ENCODE measurements at regions not wholly inside any gene's neighbourhood (a gene's known extent, or its start where the extent isn't known, plus 50 kb on each side); places are given as distances from the start of the nearest gene placed in this dataset.
"Not testable (repeated sequence)": the region's sequence is repeated elsewhere in the genome, so short reads cannot be mapped to it uniquely, and the experiment has no call there.

DNA sequence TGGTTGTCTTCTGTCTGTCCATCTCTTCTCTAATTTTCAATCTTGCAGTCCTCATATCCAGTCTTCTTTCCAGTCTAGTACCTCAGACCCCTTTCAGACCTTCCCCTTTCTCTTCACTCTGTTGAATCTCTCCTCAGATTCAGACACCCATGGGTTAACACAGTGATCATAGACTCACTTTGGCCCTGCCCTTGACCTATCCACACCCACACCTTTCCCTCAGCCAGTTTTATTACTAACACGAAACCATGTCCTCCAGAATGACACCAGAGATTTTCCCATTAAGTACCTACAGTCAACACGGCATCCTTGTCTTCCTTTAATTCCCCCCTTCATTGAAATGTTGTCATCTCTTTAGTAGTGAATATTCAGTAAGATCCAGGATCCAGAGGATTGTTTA is 74.5 kb upstream of the UBE2E2 start:
- Histone ChIP-seq H3K36me3 (ENCODE audit: insufficient read depth, low read depth, low read length) (no peaks in the 10 kb centered on the region), H3K9ac (ENCODE audit: low read depth, low read length) (no peak overlapping the region), H3K27ac (ENCODE audit: low read length) (no peak overlapping the region), H3K4me1 (ENCODE audit: insufficient read depth, low read length) (no peaks in the 10 kb centered on the region), H3K27me3 (ENCODE audit: insufficient read depth, low read length) (no peaks in the 10 kb centered on the region), H3K9me3 (ENCODE audit: insufficient read depth, low read depth, low read length) (no peaks in the 10 kb centered on the region), H3K4me3 (ENCODE audit: low read length) (no peak overlapping the region)

GRCh38 chr3:23129117-23129516 is 74.0 kb upstream of the UBE2E2 start:
- no peak overlapping the region for H3K27ac ChIP-seq (ENCODE audit: low read length)
- no peaks in the 10 kb centered on the region for H3K36me3 ChIP-seq (ENCODE audit: insufficient read depth, low read depth, low read length)
- no peak overlapping the region for H3K4me3 ChIP-seq (ENCODE audit: low read length)
- H3K4me1 ChIP-seq (ENCODE audit: insufficient read depth, low read length), result no peaks in the 10 kb centered on the region
- no peaks in the 10 kb centered on the region for H3K27me3 ChIP-seq (ENCODE audit: insufficient read depth, low read length)
- H3K9me3 ChIP-seq (ENCODE audit: insufficient read depth, low read depth, low read length), result no peaks in the 10 kb centered on the region
- no peak overlapping the region for H3K9ac ChIP-seq (ENCODE audit: low read depth, low read length)

GRCh38 chr3:23129817-23130216 is 73.3 kb upstream of the UBE2E2 start:
- no peaks in the 10 kb centered on the region for H3K4me1 ChIP-seq (ENCODE audit: insufficient read depth, low read length)
- no peak overlapping the region for H3K9ac ChIP-seq (ENCODE audit: low read depth, low read length)
- H3K4me3 ChIP-seq (ENCODE audit: low read length), result no peak overlapping the region
- no peak overlapping the region for H3K27ac ChIP-seq (ENCODE audit: low read length)
- H3K9me3 ChIP-seq (ENCODE audit: insufficient read depth, low read depth, low read length), result no peaks in the 10 kb centered on the region
- no peaks in the 10 kb centered on the region for H3K27me3 ChIP-seq (ENCODE audit: insufficient read depth, low read length)
- no peaks in the 10 kb centered on the region for H3K36me3 ChIP-seq (ENCODE audit: insufficient read depth, low read depth, low read length)

- Histone ChIP-seq H3K27ac (ENCODE audit: low read length) (no peak overlapping the region), H3K36me3 (ENCODE audit: insufficient read depth, low read depth, low read length) (no peaks in the 10 kb centered on the region), H3K9me3 (ENCODE audit: insufficient read depth, low read depth, low read length) (no peaks in the 10 kb centered on the region), H3K4me3 (ENCODE audit: low read length) (no peak overlapping the region), H3K27me3 (ENCODE audit: insufficient read depth, low read length) (no peaks in the 10 kb centered on the region), H3K4me1 (ENCODE audit: insufficient read depth, low read length) (no peaks in the 10 kb centered on the region), H3K9ac (ENCODE audit: low read depth, low read length) (no peak overlapping the region)
These were observed 72.7 kb upstream of the UBE2E2 start for GRCh38 chr3:23130406-23130805.

DNA sequence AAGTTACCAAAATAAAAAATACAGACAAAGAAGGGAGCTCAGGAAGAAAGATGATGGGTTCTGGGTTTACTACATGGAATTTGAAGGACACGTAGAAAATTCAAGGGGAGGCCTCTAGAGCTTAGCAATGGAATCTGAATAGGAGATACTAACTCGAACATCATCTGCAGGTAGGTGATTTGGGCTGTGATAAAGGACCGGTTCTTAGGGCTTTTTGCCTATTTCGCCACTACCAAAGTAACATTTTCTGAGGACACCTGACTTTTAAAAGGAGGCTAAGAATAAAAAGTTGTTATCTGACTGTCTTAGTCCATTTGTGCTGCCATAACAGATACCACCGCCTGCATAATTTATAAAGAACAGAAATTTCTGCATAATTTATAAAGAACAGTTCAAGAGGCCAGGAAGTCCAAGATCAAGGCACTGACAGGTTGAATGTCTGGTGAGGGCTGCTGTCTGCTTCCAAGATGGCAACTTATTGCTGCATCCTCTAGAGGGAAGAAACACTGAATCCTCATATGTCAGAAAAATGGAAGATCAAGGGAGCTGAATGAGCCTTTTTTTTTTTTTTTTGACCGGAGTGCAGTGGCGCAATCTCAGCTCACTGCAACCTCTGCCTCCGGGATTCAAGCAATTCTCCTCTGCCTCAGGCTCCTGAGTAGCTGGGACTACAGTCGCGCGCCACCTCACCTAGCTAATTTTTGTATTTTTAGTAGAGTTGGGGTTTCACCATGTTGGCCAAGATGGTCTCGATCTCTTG is 67.9 kb upstream of the UBE2E2 start:
- no peak overlapping the region for H3K27ac ChIP-seq (ENCODE audit: low read length)
- H3K27me3 ChIP-seq (ENCODE audit: insufficient read depth, low read length), result no peaks in the 10 kb centered on the region

DNA sequence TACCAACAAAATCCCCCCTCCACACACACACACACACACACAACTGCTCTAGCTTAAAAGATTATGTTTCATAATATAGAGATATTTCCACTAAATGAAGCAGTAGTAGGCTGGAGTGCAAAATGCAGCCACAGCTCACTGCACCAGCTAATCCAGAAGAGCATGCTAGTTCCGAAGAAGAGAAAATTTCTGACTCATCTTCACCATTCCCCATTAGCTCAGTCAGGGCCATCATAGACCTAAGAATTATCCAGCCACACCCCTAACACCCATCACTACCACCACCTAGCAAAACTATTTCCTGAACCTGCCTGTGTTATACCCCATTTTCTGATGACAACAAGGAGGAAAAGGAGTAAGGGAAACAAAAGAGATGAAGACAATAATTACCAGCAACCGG is 67.1 kb upstream of the UBE2E2 start:
- Histone ChIP-seq H3K9ac (ENCODE audit: low read depth, low read length) (no peak overlapping the region), H3K27me3 (ENCODE audit: insufficient read depth, low read length) (no peaks in the 10 kb centered on the region), H3K4me1 (ENCODE audit: insufficient read depth, low read length) (peaks cover 3% of the 10 kb centered on the region; the same call in 1 of the 2 replicates), H3K36me3 (ENCODE audit: insufficient read depth, low read depth, low read length) (no peaks in the 10 kb centered on the region), H3K4me3 (ENCODE audit: low read length) (no peak overlapping the region), H3K27ac (ENCODE audit: low read length) (no peak overlapping the region), H3K9me3 (ENCODE audit: insufficient read depth, low read depth, low read length) (no peaks in the 10 kb centered on the region)

More for the DNA sequence above, 67.9 kb upstream of the UBE2E2 start:
- H3K4me3 ChIP-seq (ENCODE audit: low read length), result no peak overlapping the region
- H3K9ac ChIP-seq (ENCODE audit: low read depth, low read length), result no peak overlapping the region
- no peaks in the 10 kb centered on the region for H3K36me3 ChIP-seq (ENCODE audit: insufficient read depth, low read depth, low read length)
- H3K9me3 ChIP-seq (ENCODE audit: insufficient read depth, low read depth, low read length), result no peaks in the 10 kb centered on the region
- H3K4me1 ChIP-seq (ENCODE audit: insufficient read depth, low read length), result peaks cover 3% of the 10 kb centered on the region; the same call in 1 of the 2 replicates

GRCh38 chr3:23144051-23144450 is 59.1 kb upstream of the UBE2E2 start:
- not testable (repeated sequence) for H3K36me3 ChIP-seq (ENCODE audit: insufficient read depth, low read depth, low read length); H3K27me3 ChIP-seq (ENCODE audit: insufficient read depth, low read length); H3K27ac ChIP-seq (ENCODE audit: low read length); H3K4me3 ChIP-seq (ENCODE audit: low read length); H3K4me1 ChIP-seq (ENCODE audit: insufficient read depth, low read length); H3K9ac ChIP-seq (ENCODE audit: low read depth, low read length); H3K9me3 ChIP-seq (ENCODE audit: insufficient read depth, low read depth, low read length)

DNA sequence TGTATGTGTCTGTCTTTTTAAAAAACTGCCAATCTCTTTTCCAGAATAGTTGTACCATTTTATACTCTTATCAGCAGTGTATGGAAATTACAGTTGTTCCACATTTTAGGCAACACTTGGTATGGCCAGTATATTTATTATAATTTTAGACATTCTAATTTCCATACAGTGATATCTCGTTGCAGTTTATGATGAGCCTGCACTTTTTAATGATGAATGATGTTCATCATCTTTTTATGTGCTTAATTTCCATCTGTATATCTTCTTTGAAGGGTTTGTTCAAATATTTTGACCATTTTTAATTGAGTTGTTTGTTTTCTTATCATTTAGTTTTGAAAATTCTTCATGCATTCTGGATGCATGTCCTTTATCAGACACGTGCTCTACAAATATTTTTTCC is 57.0 kb upstream of the UBE2E2 start:
- Histone ChIP-seq H3K9me3 (ENCODE audit: insufficient read depth, low read depth, low read length) (no peaks in the 10 kb centered on the region), H3K9ac (ENCODE audit: low read depth, low read length) (no peak overlapping the region), H3K27ac (ENCODE audit: low read length) (no peak overlapping the region), H3K4me1 (ENCODE audit: insufficient read depth, low read length) (no peaks in the 10 kb centered on the region), H3K36me3 (ENCODE audit: insufficient read depth, low read depth, low read length) (no peaks in the 10 kb centered on the region), H3K27me3 (ENCODE audit: insufficient read depth, low read length) (no peaks in the 10 kb centered on the region), H3K4me3 (ENCODE audit: low read length) (no peak overlapping the region)

- H3K4me1 ChIP-seq (ENCODE audit: insufficient read depth, low read length), result no peaks in the 10 kb centered on the region
- no peak overlapping the region for H3K9ac ChIP-seq (ENCODE audit: low read depth, low read length)
- H3K36me3 ChIP-seq (ENCODE audit: insufficient read depth, low read depth, low read length), result no peaks in the 10 kb centered on the region
- H3K4me3 ChIP-seq (ENCODE audit: low read length), result no peak overlapping the region
- 0 out of 2 replicates have a peak, but pooled peaks cover 4% of the 10 kb centered on the region for H3K9me3 ChIP-seq (ENCODE audit: insufficient read depth, low read depth, low read length)
- no peak overlapping the region for H3K27ac ChIP-seq (ENCODE audit: low read length)
- no peaks in the 10 kb centered on the region for H3K27me3 ChIP-seq (ENCODE audit: insufficient read depth, low read length)
These were observed 50.1 kb upstream of the UBE2E2 start for GRCh38 chr3:23152989-23153388.
